ENCODE measurements at regions not wholly inside any gene's neighbourhood (a gene's known extent, or its start where the extent isn't known, plus 50 kb on each side); places are given as distances from the start of the nearest gene placed in this dataset.

GRCh38 chr11:36930256-36930655, 332.2 kb upstream of the RAG2 start:
- FAIRE-seq: no peak

- FAIRE-seq: no peak
Measured at GRCh38 chr11:36929401-36929800, 331.4 kb upstream of the RAG2 start.

- FAIRE-seq: no peak
Measured at GRCh38 chr11:36928621-36929020, 330.6 kb upstream of the RAG2 start.

- no peak for FAIRE-seq
Measured at GRCh38 chr11:36899800-36900199, 301.8 kb upstream of the RAG2 start.

GRCh38 chr11:36890841-36891240, 292.8 kb upstream of the RAG2 start:
- FAIRE-seq: no peak

GRCh38 chr11:36890121-36890679, 292.2 kb upstream of the RAG2 start:
- no peak for FAIRE-seq

- no peak for FAIRE-seq
Measured at GRCh38 chr11:36885154-36885553, 287.1 kb upstream of the RAG2 start.

- FAIRE-seq: no peak
Measured at GRCh38 chr11:36878737-36879136, 280.7 kb upstream of the RAG2 start.

GRCh38 chr11:36877149-36877548, 279.1 kb upstream of the RAG2 start:
- FAIRE-seq: no peak

- no peak for FAIRE-seq
Measured at GRCh38 chr11:36876266-36876665, 278.2 kb upstream of the RAG2 start.

GRCh38 chr11:36874291-36874690, 276.3 kb upstream of the RAG2 start:
- FAIRE-seq: no peak

- no peak for FAIRE-seq
Measured at GRCh38 chr11:36870361-36870760, 272.3 kb upstream of the RAG2 start.

GRCh38 chr11:36868380-36868779, 270.3 kb upstream of the RAG2 start:
- FAIRE-seq: no peak

- no peak for FAIRE-seq
Measured at GRCh38 chr11:36865846-36866245, 267.8 kb upstream of the RAG2 start.

GRCh38 chr11:36854875-36855274, 256.8 kb upstream of the RAG2 start:
- no peak for FAIRE-seq

- no peak for FAIRE-seq
Measured at GRCh38 chr11:36848660-36849059, 250.6 kb upstream of the RAG2 start.

- no peak for FAIRE-seq
Measured at GRCh38 chr11:36840378-36840777, 242.3 kb upstream of the RAG2 start.

GRCh38 chr11:36837831-36838437, 239.9 kb upstream of the RAG2 start:
- FAIRE-seq: no peak

GRCh38 chr11:36825251-36825650, 227.2 kb upstream of the RAG2 start:
- FAIRE-seq: no peak

GRCh38 chr11:36824349-36824748, 226.3 kb upstream of the RAG2 start:
- FAIRE-seq: no peak

- FAIRE-seq: no peak
Measured at GRCh38 chr11:36822829-36823228, 224.8 kb upstream of the RAG2 start.

GRCh38 chr11:36818410-36818809, 220.4 kb upstream of the RAG2 start:
- FAIRE-seq: no peak

GRCh38 chr11:36817336-36817965, 219.4 kb upstream of the RAG2 start:
- no peak for FAIRE-seq

- FAIRE-seq: no peak
Measured at GRCh38 chr11:36809303-36809702, 211.3 kb upstream of the RAG2 start.

GRCh38 chr11:36807871-36808270, 209.8 kb upstream of the RAG2 start:
- no peak for FAIRE-seq
